Bronchial epithelial cell (primary cell): ENCODE measurements at regions not wholly inside any gene's neighbourhood (a gene's known extent, or its start where the extent isn't known, plus 50 kb on each side); places are given as distances from the start of the nearest gene placed in this dataset.
"Not testable (repeated sequence)": the region's sequence is repeated elsewhere in the genome, so short reads cannot be mapped to it uniquely, and the experiment has no call there.

ENCODE experiments used
- DNase-seq: peaks from one replicate; pipeline ENCODE4 v3.0.0-alpha.2; 2010; ENCODE audit warnings: low read depth
- FAIRE-seq: peaks from 2 replicates; lab custom pipeline; 2011; peaks lifted over from hg19 to GRCh38; lab: Jason Lieb, UNC
- H3K27me3 ChIP-seq: 2 replicates; pipeline ENCODE4 v1.5.1; 2011; ENCODE audit warnings: low read length; ENCODE audit not compliant: control insufficient read depth, insufficient read depth
- H3K36me3 ChIP-seq: 2 replicates; pipeline ENCODE4 v1.5.1; 2011; ENCODE audit warnings: low read length; ENCODE audit not compliant: control insufficient read depth, insufficient read depth
- H3K4me3 ChIP-seq: 2 replicates; pipeline ENCODE4 v1.5.1; 2011; ENCODE audit warnings: mild to moderate bottlenecking, low read depth, low read length, control low read depth
- TF ChIP-seq, protein P1 (sequence below): IDR thresholded peaks from 2 replicates; pipeline ENCODE4 v1.5.1; 2011; ENCODE audit warnings: mild to moderate bottlenecking, moderate library complexity, low read length, control low read depth, inconsistent platforms; ENCODE audit not compliant: insufficient read depth, severe bottlenecking

DNA sequence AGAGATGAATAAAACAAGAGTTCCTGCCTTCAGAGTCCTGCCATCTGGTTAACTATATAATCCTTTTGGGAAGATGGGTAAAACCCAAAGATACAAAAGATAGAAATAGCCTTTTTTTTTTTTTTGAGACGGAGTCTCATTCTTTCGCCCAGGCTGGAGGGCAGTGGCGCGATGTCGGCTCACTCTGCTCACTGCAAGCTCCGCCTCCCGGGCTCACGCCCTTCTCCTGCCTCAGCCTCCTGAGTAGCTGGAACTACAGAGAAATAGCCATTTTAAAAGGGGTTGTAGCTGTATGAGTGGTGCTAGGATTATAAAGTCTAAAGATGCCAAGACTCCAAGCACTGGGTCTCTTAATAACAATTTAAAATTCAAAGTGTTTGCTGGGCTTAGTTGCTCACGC is 97.2 kb downstream of the KDR start:
- FAIRE-seq (no peak), DNase-seq (no peak)
- no peaks in the 10 kb centered on the region for H3K36me3 ChIP-seq
- no peaks in the 10 kb centered on the region for H3K27me3 ChIP-seq
- no peak overlapping the region for H3K4me3 ChIP-seq
- TF ChIP-seq, protein P1, sequence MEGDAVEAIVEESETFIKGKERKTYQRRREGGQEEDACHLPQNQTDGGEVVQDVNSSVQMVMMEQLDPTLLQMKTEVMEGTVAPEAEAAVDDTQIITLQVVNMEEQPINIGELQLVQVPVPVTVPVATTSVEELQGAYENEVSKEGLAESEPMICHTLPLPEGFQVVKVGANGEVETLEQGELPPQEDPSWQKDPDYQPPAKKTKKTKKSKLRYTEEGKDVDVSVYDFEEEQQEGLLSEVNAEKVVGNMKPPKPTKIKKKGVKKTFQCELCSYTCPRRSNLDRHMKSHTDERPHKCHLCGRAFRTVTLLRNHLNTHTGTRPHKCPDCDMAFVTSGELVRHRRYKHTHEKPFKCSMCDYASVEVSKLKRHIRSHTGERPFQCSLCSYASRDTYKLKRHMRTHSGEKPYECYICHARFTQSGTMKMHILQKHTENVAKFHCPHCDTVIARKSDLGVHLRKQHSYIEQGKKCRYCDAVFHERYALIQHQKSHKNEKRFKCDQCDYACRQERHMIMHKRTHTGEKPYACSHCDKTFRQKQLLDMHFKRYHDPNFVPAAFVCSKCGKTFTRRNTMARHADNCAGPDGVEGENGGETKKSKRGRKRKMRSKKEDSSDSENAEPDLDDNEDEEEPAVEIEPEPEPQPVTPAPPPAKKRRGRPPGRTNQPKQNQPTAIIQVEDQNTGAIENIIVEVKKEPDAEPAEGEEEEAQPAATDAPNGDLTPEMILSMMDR, result no peak

DNA sequence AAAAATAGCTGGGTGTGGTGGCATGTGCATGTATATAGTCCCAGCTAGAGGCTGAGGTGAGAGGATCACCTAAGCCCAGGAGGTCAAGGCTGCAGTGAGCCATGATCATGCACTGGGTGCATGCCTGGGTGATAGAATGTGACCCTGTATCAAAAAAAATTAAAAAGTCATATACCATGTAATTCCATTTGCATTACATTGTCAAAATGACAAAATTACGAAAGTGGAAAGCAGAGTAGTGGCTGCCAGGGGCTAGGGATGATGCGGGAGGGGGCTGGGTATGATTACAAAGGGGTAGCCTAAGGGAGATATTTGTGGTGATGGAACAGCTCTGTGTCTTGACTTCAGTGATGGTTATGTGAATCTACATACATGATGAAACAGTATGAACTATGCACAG is 97.8 kb downstream of the KDR start:
- TF ChIP-seq, protein P1, result no peak
- DNase-seq (no peak), FAIRE-seq (no peak)
- Histone ChIP-seq H3K27me3 (no peaks in the 10 kb centered on the region), H3K4me3 (no peak overlapping the region), H3K36me3 (no peaks in the 10 kb centered on the region)

DNA sequence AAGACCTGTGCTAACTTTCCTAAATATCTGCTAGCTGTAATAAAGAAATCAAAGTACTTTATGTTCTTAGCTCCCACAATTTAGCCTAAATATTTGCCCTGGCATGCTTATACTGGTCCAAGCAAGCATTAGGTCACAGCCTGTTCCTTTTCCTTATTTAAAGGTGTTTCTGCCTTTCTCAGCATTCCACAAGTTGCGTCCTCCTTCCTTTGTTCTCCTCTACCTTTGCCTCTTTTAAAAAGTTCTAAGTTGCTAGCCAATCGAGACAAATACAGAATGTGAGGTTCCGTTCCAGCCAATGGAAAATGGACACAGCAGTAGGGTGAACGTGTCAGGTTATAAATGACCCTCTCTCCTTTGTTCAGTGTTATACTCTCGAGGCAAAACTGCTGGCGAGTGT is 99.9 kb downstream of the KDR start:
- not testable (repeated sequence) for H3K27me3 ChIP-seq, H3K4me3 ChIP-seq, H3K36me3 ChIP-seq, FAIRE-seq
- peak; percentile 65 for DNase-seq

DNA sequence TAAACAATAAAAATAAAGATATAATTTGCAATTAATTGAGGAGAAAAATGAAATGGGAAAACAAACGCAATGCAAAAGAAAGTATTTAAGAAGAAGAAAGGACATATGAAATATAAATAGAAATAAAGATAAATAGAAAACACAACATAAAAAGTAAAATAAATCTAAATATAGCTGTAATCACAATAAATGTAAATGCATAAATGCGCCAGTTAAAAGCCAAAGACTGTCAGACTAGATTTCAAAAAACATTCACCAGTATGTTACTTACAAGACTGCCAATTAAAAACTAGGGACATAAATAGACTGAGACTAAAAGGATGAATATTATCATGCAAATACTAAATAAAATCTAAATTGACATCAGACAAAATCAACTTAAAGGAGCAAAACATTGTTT is 102.4 kb downstream of the KDR start:
- DNase-seq (no peak), FAIRE-seq (no peak)
- Histone ChIP-seq H3K36me3 (no peaks in the 10 kb centered on the region), H3K27me3 (no peaks in the 10 kb centered on the region), H3K4me3 (no peak overlapping the region)
- TF ChIP-seq, protein P1, result no peak

DNA sequence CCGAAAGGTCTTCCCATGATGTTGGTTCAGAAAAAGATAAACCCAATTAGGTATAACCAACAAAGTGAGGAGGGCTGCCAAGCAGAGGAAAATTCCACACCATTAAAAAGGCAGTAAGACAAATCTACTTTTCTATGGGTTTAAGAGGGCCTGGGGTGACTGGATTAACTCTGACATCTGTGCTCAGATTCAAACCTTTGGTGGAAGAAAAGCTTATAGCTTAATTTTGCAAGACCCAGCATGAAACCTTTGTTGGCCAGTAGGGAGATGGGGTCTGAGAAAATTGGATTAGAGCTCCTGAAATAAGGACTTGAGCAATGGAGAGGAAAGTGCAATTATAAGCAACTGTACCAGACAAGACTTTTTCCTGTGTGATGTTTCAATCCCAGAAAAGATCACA is 104.2 kb downstream of the KDR start:
- TF ChIP-seq, protein P1, result no peak
- Histone ChIP-seq H3K4me3 (no peak overlapping the region), H3K36me3 (no peaks in the 10 kb centered on the region), H3K27me3 (no peaks in the 10 kb centered on the region)
- no peak for DNase-seq
- no peak for FAIRE-seq

DNA sequence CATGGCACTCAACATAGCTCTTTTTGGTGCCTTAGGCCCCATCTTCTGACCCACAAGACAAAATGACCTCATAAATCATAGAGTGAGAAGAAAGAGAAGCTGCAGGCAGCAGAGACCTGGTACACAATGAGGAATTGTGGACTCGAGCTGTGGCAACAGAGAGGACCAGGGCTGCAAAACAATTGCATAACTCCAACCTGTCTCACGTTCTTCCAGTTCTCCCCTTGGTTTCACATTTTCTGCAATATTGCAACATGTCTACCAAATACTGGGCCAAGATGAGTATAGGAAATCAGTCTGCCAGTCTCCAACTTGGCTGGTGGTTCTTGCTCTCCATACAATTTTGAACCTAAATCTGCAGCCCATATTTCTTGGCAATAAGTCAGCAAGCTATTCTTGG is 105.3 kb downstream of the KDR start:
- DNase-seq (no peak), FAIRE-seq (no peak)
- H3K4me3 ChIP-seq, result no peak overlapping the region
- no peaks in the 10 kb centered on the region for H3K27me3 ChIP-seq
- TF ChIP-seq, protein P1, result no peak
- H3K36me3 ChIP-seq, result no peaks in the 10 kb centered on the region
